ENCODE measurements at regions not wholly inside any gene's neighbourhood (a gene's known extent, or its start where the extent isn't known, plus 50 kb on each side); places are given as distances from the start of the nearest gene placed in this dataset.

- no peak overlapping the region for H3K4me3 Mint-ChIP-seq
- TF ChIP-seq CTCF (IDR thresholded peaks at IDR 0.05): no peak
- peaks cover 11% of the 10 kb centered on the region for H3K4me1 Mint-ChIP-seq (ENCODE audit: low read depth)
- peaks cover 0 to 3% of the 10 kb centered on the region in 2 experiments for H3K27me3 ChIP-seq (ENCODE audit: control insufficient read depth in 1 of 2, insufficient read depth in 2 of 2, low read length in 2 of 2)
- peaks cover 48% of the 10 kb centered on the region for H3K27me3 Mint-ChIP-seq
- no peaks in the 10 kb centered on the region for H3K4me1 ChIP-seq (ENCODE audit: insufficient read depth, low read length)
- no peaks in the 10 kb centered on the region for H3K36me3 ChIP-seq (ENCODE audit: insufficient read depth, low read length)
- H3K4me3 ChIP-seq (ENCODE audit: low read length): no peak overlapping the region
- intact Hi-C loops (cut with DNase I, micrococcal nuclease): no loop called here
- no peaks in the 10 kb centered on the region for H3K9me3 Mint-ChIP-seq
- CTCF ChIA-PET: no interaction called here
- no peaks in the 10 kb centered on the region for H3K36me3 Mint-ChIP-seq (ENCODE audit: low read depth)
- DNase-seq: no peak
- no peak for ATAC-seq (ENCODE audit: poor library complexity)
- H3K27ac ChIP-seq (ENCODE audit: low read depth in 1 of 2, low read length in 2 of 2): no peak overlapping the region
- POLR2A ChIA-PET: no interaction called here
- H3K27ac Mint-ChIP-seq: no peak overlapping the region
- no peaks in the 10 kb centered on the region for H3K9me3 ChIP-seq (ENCODE audit: control insufficient read depth in 1 of 2, insufficient read depth in 1 of 2, low read length in 2 of 2)
Observed at GRCh38 chr2:3094999-3095958, 282.3 kb downstream of the EIPR1 start.

GRCh38 chr2:3094318-3094717 lies 283.3 kb downstream of the EIPR1 start:
- CTCF ChIA-PET: no interaction called here
- H3K27ac ChIP-seq (ENCODE audit: low read depth in 1 of 2, low read length in 2 of 2): no peak overlapping the region
- H3K4me1 Mint-ChIP-seq (ENCODE audit: low read depth): peaks cover 11% of the 10 kb centered on the region
- TF ChIP-seq CTCF (IDR thresholded peaks at IDR 0.05): no peak
- H3K36me3 ChIP-seq (ENCODE audit: insufficient read depth, low read length): no peaks in the 10 kb centered on the region
- H3K9me3 Mint-ChIP-seq: peaks cover 3% of the 10 kb centered on the region
- DNase-seq (no peak), ATAC-seq (ENCODE audit: poor library complexity) (no peak)
- H3K9me3 ChIP-seq (ENCODE audit: control insufficient read depth in 1 of 2, insufficient read depth in 1 of 2, low read length in 2 of 2): peaks cover 0 to 6% of the 10 kb centered on the region in 2 experiments
- intact Hi-C loops (cut with DNase I, micrococcal nuclease): no loop called here
- POLR2A ChIA-PET: no interaction called here
- no peak overlapping the region for H3K27ac Mint-ChIP-seq
- H3K36me3 Mint-ChIP-seq (ENCODE audit: low read depth): no peaks in the 10 kb centered on the region
- no peaks in the 10 kb centered on the region for H3K4me1 ChIP-seq (ENCODE audit: insufficient read depth, low read length)
- no peak overlapping the region for H3K4me3 ChIP-seq (ENCODE audit: low read length)
- no peak overlapping the region for H3K4me3 Mint-ChIP-seq
- peaks cover 0 to 3% of the 10 kb centered on the region in 2 experiments for H3K27me3 ChIP-seq (ENCODE audit: control insufficient read depth in 1 of 2, insufficient read depth in 2 of 2, low read length in 2 of 2)
- peaks cover 41% of the 10 kb centered on the region for H3K27me3 Mint-ChIP-seq

- Histone ChIP-seq H3K36me3 (ENCODE audit: insufficient read depth, low read length) (no peaks in the 10 kb centered on the region), H3K4me1 (ENCODE audit: insufficient read depth, low read length) (no peaks in the 10 kb centered on the region), H3K9me3 (ENCODE audit: control insufficient read depth in 1 of 2, insufficient read depth in 1 of 2, low read length in 2 of 2) (peaks cover 0 to 6% of the 10 kb centered on the region in 2 experiments), H3K27me3 (ENCODE audit: control insufficient read depth in 1 of 2, insufficient read depth in 2 of 2, low read length in 2 of 2) (no peaks in the 10 kb centered on the region), H3K4me3 (ENCODE audit: low read length) (no peak overlapping the region), H3K27ac (ENCODE audit: low read depth in 1 of 2, low read length in 2 of 2) (no peak overlapping the region)
- ChIA-PET CTCF (no interaction called here), POLR2A (no interaction called here)
- DNase-seq: no peak
- Mint-ChIP-seq H3K36me3 (ENCODE audit: low read depth) (no peaks in the 10 kb centered on the region), H3K9me3 (peaks cover 3% of the 10 kb centered on the region), H3K27me3 (peaks cover 25% of the 10 kb centered on the region), H3K4me1 (ENCODE audit: low read depth) (peaks cover 11% of the 10 kb centered on the region), H3K27ac (no peak overlapping the region), H3K4me3 (no peak overlapping the region)
- intact Hi-C loops (cut with DNase I, micrococcal nuclease): no loop called here
- TF ChIP-seq CTCF (IDR thresholded peaks at IDR 0.05): no peak
- ATAC-seq (ENCODE audit: poor library complexity): no peak
Observed at GRCh38 chr2:3091696-3092095, 285.9 kb downstream of the EIPR1 start.

All from CD4-positive, alpha-beta T cell (primary cell).